Small intestine (tissue), 7 donors: ENCODE measurements at regions not wholly inside any gene's neighbourhood (a gene's known extent, or its start where the extent isn't known, plus 50 kb on each side); places are given as distances from the start of the nearest gene placed in this dataset.

ENCODE experiments used
- DNase-seq, 2 donors: peaks; one replicate each; pipeline versions ENCODE4 v3.0.0 to v3.0.0-alpha.2; 2013
- FAIRE-seq: peaks from 2 replicates; lab custom pipeline; 2012; peaks lifted over from hg19 to GRCh38; lab: Jason Lieb, UNC
- H3K27ac ChIP-seq, 3 donors: one replicate each; pipeline ENCODE4 v1.5.1; 2013; ENCODE audit warnings: low read length in 2 of 3, mild to moderate bottlenecking in 2 of 3, control low read depth in 1 of 3, inconsistent platforms in 1 of 3, low read depth in 1 of 3, moderate library complexity in 1 of 3
- H3K27me3 ChIP-seq, 3 donors: one replicate each; pipeline ENCODE4 v1.6.1; 2013; ENCODE audit warnings: low read length in 3 of 3, inconsistent platforms in 1 of 3; ENCODE audit not compliant: control insufficient read depth in 3 of 3, insufficient read depth in 3 of 3
- H3K36me3 ChIP-seq, 3 donors: one replicate each; pipeline ENCODE4 v1.6.1; 2013; ENCODE audit warnings: low read length in 3 of 3, inconsistent platforms in 1 of 3, low read depth in 1 of 3, mild to moderate bottlenecking in 1 of 3, moderate library complexity in 1 of 3; ENCODE audit not compliant: control insufficient read depth in 3 of 3, insufficient read depth in 2 of 3
- H3K4me1 ChIP-seq, 3 donors: one replicate each; pipeline ENCODE4 v1.6.1; 2013; ENCODE audit warnings: low read length in 2 of 3, inconsistent platforms in 1 of 3, low read depth in 1 of 3, mild to moderate bottlenecking in 1 of 3, moderate library complexity in 1 of 3; ENCODE audit not compliant: control insufficient read depth in 3 of 3, insufficient read depth in 2 of 3
- H3K4me3 ChIP-seq, 3 donors: one replicate each; pipeline ENCODE4 v1.5.1; 2013; ENCODE audit warnings: low read length in 3 of 3, control low read depth in 1 of 3, inconsistent platforms in 1 of 3, low read depth in 1 of 3, mild to moderate bottlenecking in 1 of 3, moderate library complexity in 1 of 3
- H3K9me3 ChIP-seq, 2 donors: one replicate each; pipeline ENCODE4 v1.6.1; 2013; ENCODE audit warnings: low read depth in 1 of 2, low read length in 1 of 2; ENCODE audit not compliant: control insufficient read depth in 2 of 2, insufficient read depth in 1 of 2
- WGBS, 3 donors: extraction: QIAGEN DNeasy Blood & Tissue Kit; methylation state at CpG; one replicate each; pipeline ENCODE4 v1.1.7; 2013; 5-methylcytosine and 5-hydroxymethylcytosine counted together
- donor health status: healthy with polysubstance abuse.
- donor health status: control.
- donor health status: control.
- donor health status: Bipolar disorder and iron deficiency.
- donor health status: healthy.

GRCh38 chr9:108080285-108080684, 590.7 kb upstream of the KLF4 start:
- Histone ChIP-seq H3K27me3 (peaks cover 0 to 4% (median 0%) of the 10 kb centered on the region in 3 donors), H3K4me1 (no peaks in the 10 kb centered on the region), H3K36me3 (no peaks in the 10 kb centered on the region), H3K4me3 (no peak overlapping the region), H3K9me3 (no peaks in the 10 kb centered on the region), H3K27ac (no peak overlapping the region)
- no peak for DNase-seq
- 92 to 97% (median 93%) methylated on average over 3 of the region's 3 CpGs for WGBS, 3 donors
- FAIRE-seq, result no peak

- FAIRE-seq (no peak), DNase-seq (no peak)
- peaks cover 0 to 2% (median 0%) of the 10 kb centered on the region in 3 donors for H3K27me3 ChIP-seq
- no peaks in the 10 kb centered on the region for H3K9me3 ChIP-seq
- H3K36me3 ChIP-seq, result no peaks in the 10 kb centered on the region
- WGBS, 3 donors, result 69 to 91% (median 77%) methylated on average over 2 of the region's 2 CpGs
- H3K4me1 ChIP-seq, result no peaks in the 10 kb centered on the region
- H3K27ac ChIP-seq, result no peak overlapping the region
- no peak overlapping the region for H3K4me3 ChIP-seq
These were observed 589.2 kb upstream of the KLF4 start for GRCh38 chr9:108078811-108079210.

GRCh38 chr9:108078375-108078774, 588.8 kb upstream of the KLF4 start:
- Histone ChIP-seq H3K36me3 (no peaks in the 10 kb centered on the region), H3K4me3 (no peak overlapping the region), H3K9me3 (no peaks in the 10 kb centered on the region), H3K27ac (no peak overlapping the region), H3K4me1 (no peaks in the 10 kb centered on the region), H3K27me3 (peaks cover 0 to 2% (median 0%) of the 10 kb centered on the region in 3 donors)
- no peak for DNase-seq
- WGBS, 3 donors, result 68 to 83% (median 76%) methylated on average over 8 of the region's 8 CpGs
- no peak for FAIRE-seq

GRCh38 chr9:108077556-108077955, 588.0 kb upstream of the KLF4 start:
- no peak for FAIRE-seq
- Histone ChIP-seq H3K4me3 (no peak overlapping the region), H3K36me3 (no peaks in the 10 kb centered on the region), H3K27me3 (peaks cover 0 to 2% (median 0%) of the 10 kb centered on the region in 3 donors), H3K9me3 (no peaks in the 10 kb centered on the region), H3K27ac (no peak overlapping the region), H3K4me1 (no peaks in the 10 kb centered on the region)
- WGBS, 3 donors, result 80 to 90% (median 88%) methylated on average over 10 of the region's 10 CpGs
- no peak for DNase-seq

- Histone ChIP-seq H3K27ac (no peak overlapping the region), H3K4me1 (no peaks in the 10 kb centered on the region), H3K9me3 (peaks cover 0 to 3% of the 10 kb centered on the region in 2 donors), H3K4me3 (no peak overlapping the region), H3K36me3 (no peaks in the 10 kb centered on the region), H3K27me3 (peaks cover 0 to 2% (median 0%) of the 10 kb centered on the region in 3 donors)
- FAIRE-seq (no peak), DNase-seq (no peak)
- 80 to 91% (median 88%) methylated on average over 5 of the region's 5 CpGs for WGBS, 3 donors
These were observed 585.3 kb upstream of the KLF4 start for GRCh38 chr9:108074900-108075299.

- no peak for FAIRE-seq
- WGBS, 3 donors, result 68 to 77% (median 75%) methylated on average over 6 of the region's 6 CpGs
- H3K4me3 ChIP-seq, result no peak overlapping the region
- H3K9me3 ChIP-seq, result peaks cover 0 to 3% of the 10 kb centered on the region in 2 donors
- no peak for DNase-seq
- H3K36me3 ChIP-seq, result no peaks in the 10 kb centered on the region
- peaks cover 0 to 2% (median 0%) of the 10 kb centered on the region in 3 donors for H3K27me3 ChIP-seq
- H3K27ac ChIP-seq, result no peak overlapping the region
- H3K4me1 ChIP-seq, result no peaks in the 10 kb centered on the region
These were observed 584.3 kb upstream of the KLF4 start for GRCh38 chr9:108073823-108074222.

- WGBS, 3 donors, result 91 to 98% (median 96%) methylated on average over 6 of the region's 6 CpGs
- no peak for DNase-seq
These were observed 583.2 kb upstream of the KLF4 start for GRCh38 chr9:108072740-108073139.

GRCh38 chr9:108070861-108071260, 581.3 kb upstream of the KLF4 start:
- H3K36me3 ChIP-seq, result no peaks in the 10 kb centered on the region
- FAIRE-seq, result no peak
- H3K27ac ChIP-seq, result no peak overlapping the region
- H3K9me3 ChIP-seq, result peaks cover 0 to 3% of the 10 kb centered on the region in 2 donors
- H3K4me1 ChIP-seq, result no peaks in the 10 kb centered on the region
- no peak for DNase-seq
- WGBS, 3 donors, result 96 to 98% (median 97%) methylated on average over 5 of the region's 5 CpGs
- H3K4me3 ChIP-seq, result no peak overlapping the region
- H3K27me3 ChIP-seq, result no peaks in the 10 kb centered on the region

More at GRCh38 chr9:108072740-108073139, 583.2 kb upstream of the KLF4 start:
- no peak overlapping the region for H3K4me3 ChIP-seq
- no peaks in the 10 kb centered on the region for H3K4me1 ChIP-seq
- H3K36me3 ChIP-seq, result no peaks in the 10 kb centered on the region
- peaks cover 0 to 2% (median 0%) of the 10 kb centered on the region in 3 donors for H3K27me3 ChIP-seq
- H3K27ac ChIP-seq, result no peak overlapping the region
- H3K9me3 ChIP-seq, result peaks cover 0 to 3% of the 10 kb centered on the region in 2 donors
- FAIRE-seq, result no peak

GRCh38 chr9:108069991-108070390, 580.4 kb upstream of the KLF4 start:
- no peak for DNase-seq
- H3K36me3 ChIP-seq, result no peaks in the 10 kb centered on the region
- H3K4me1 ChIP-seq, result no peaks in the 10 kb centered on the region
- peaks cover 0 to 3% of the 10 kb centered on the region in 2 donors for H3K9me3 ChIP-seq
- FAIRE-seq, result no peak
- no peaks in the 10 kb centered on the region for H3K27me3 ChIP-seq
- no peak overlapping the region for H3K4me3 ChIP-seq
- 54 to 79% (median 71%) methylated on average over 1 of the region's 1 CpG for WGBS, 3 donors
- H3K27ac ChIP-seq, result no peak overlapping the region
